RWPE2 (cell line): ENCODE measurements at regions not wholly inside any gene's neighbourhood (a gene's known extent, or its start where the extent isn't known, plus 50 kb on each side); places are given as distances from the start of the nearest gene placed in this dataset.

Experiments used
- ATAC-seq: fragments of 200-7000 bp; cut with Tn5 transposase; 3 replicates; pipeline ENCODE4 v1.9.1; 2021; ENCODE audit warnings: low read depth
- DNase-seq: peaks from one replicate; pipeline ENCODE4 v3.0.0-alpha.2; 2020; ENCODE audit warnings: low spot score
- H3K27ac ChIP-seq: fragments of 450-650 bp; 2 replicates; pipeline ENCODE4 v1.5.1; 2017; ENCODE audit warnings: mild to moderate bottlenecking; ENCODE audit not compliant: poor library complexity, severe bottlenecking
- H3K27me3 ChIP-seq: fragments of 250-450 bp; sonication (Bioruptor Pico); 2 replicates; pipeline ENCODE4 v1.5.1; 2021; ENCODE audit warnings: mild to moderate bottlenecking, moderate library complexity; ENCODE audit not compliant: insufficient read depth, poor library complexity, severe bottlenecking
- H3K36me3 ChIP-seq: fragments of 250-450 bp; sonication (Bioruptor Pico); 2 replicates; pipeline ENCODE4 v1.5.1; 2020; ENCODE audit warnings: low read depth, mild to moderate bottlenecking, moderate library complexity
- H3K4me1 ChIP-seq: fragments of 250-450 bp; sonication (Bioruptor Pico); 2 replicates; pipeline ENCODE4 v1.5.1; 2021; ENCODE audit warnings: mild to moderate bottlenecking, moderate library complexity; ENCODE audit not compliant: insufficient read depth, poor library complexity, severe bottlenecking
- H3K4me3 ChIP-seq: fragments of 250-450 bp; sonication (Bioruptor Pico); 2 replicates; pipeline ENCODE4 v1.5.1; 2021; ENCODE audit warnings: mild to moderate bottlenecking, moderate library complexity; ENCODE audit not compliant: severe bottlenecking
- H3K9me3 ChIP-seq: fragments of 250-450 bp; sonication (Bioruptor Pico); 2 replicates; pipeline ENCODE4 v1.5.1; 2021; ENCODE audit warnings: mild to moderate bottlenecking, moderate library complexity; ENCODE audit not compliant: severe bottlenecking
- CTCF ChIP-seq: fragments of 450-650 bp; IDR thresholded peaks from one replicate; pipeline ENCODE4 v1.5.1; 2017; ENCODE audit warnings: mild to moderate bottlenecking, moderate library complexity; ENCODE audit not compliant: poor library complexity, severe bottlenecking

GRCh38 chr4:147057611-147058190 lies 112.0 kb upstream of the TTC29 start:
- Histone ChIP-seq H3K9me3 (no peaks in the 10 kb centered on the region), H3K4me3 (peak overlapping the region; percentile 31), H3K4me1 (peaks cover 5% of the 10 kb centered on the region), H3K36me3 (no peaks in the 10 kb centered on the region), H3K27me3 (no peaks in the 10 kb centered on the region), H3K27ac (no peak overlapping the region)
- ATAC-seq (peak; percentile 40; the same call in 1 of the 3 replicates), DNase-seq (no peak)
- TF ChIP-seq CTCF = no peak

GRCh38 chr4:147059064-147059731 lies 113.5 kb upstream of the TTC29 start:
- DNase-seq = no peak
- Histone ChIP-seq H3K36me3 (no peaks in the 10 kb centered on the region), H3K27ac (no peak overlapping the region), H3K27me3 (no peaks in the 10 kb centered on the region), H3K4me3 (no peak overlapping the region), H3K4me1 (peaks cover 5% of the 10 kb centered on the region), H3K9me3 (no peaks in the 10 kb centered on the region)
- no peak for ATAC-seq
- TF ChIP-seq CTCF = no peak

GRCh38 chr4:147060151-147060931 lies 114.7 kb upstream of the TTC29 start:
- Histone ChIP-seq H3K36me3 (no peaks in the 10 kb centered on the region), H3K4me3 (no peak overlapping the region), H3K4me1 (peaks cover 5% of the 10 kb centered on the region), H3K9me3 (no peaks in the 10 kb centered on the region), H3K27ac (no peak overlapping the region), H3K27me3 (no peaks in the 10 kb centered on the region)
- ATAC-seq (no peak), DNase-seq (no peak)
- TF ChIP-seq CTCF = no peak

GRCh38 chr4:147064856-147065255 lies 119.2 kb upstream of the TTC29 start:
- ATAC-seq (no peak), DNase-seq (no peak)
- H3K27ac ChIP-seq = no peak overlapping the region
- H3K4me3 ChIP-seq = no peak overlapping the region
- no peaks in the 10 kb centered on the region for H3K9me3 ChIP-seq
- no peaks in the 10 kb centered on the region for H3K27me3 ChIP-seq
- H3K36me3 ChIP-seq = no peaks in the 10 kb centered on the region
- no peak for TF ChIP-seq CTCF
- H3K4me1 ChIP-seq = no peaks in the 10 kb centered on the region

- ATAC-seq = no peak
- TF ChIP-seq CTCF = no peak
Observed at GRCh38 chr4:147068564-147068963, 122.9 kb upstream of the TTC29 start.

More at GRCh38 chr4:147068564-147068963, 122.9 kb upstream of the TTC29 start:
- Histone ChIP-seq H3K4me1 (no peaks in the 10 kb centered on the region), H3K27me3 (no peaks in the 10 kb centered on the region), H3K27ac (no peak overlapping the region), H3K9me3 (no peaks in the 10 kb centered on the region), H3K4me3 (no peak overlapping the region), H3K36me3 (no peaks in the 10 kb centered on the region)
- no peak for DNase-seq
